ENCODE measurements at regions not wholly inside any gene's neighbourhood (a gene's known extent, or its start where the extent isn't known, plus 50 kb on each side); places are given as distances from the start of the nearest gene placed in this dataset.

DNA sequence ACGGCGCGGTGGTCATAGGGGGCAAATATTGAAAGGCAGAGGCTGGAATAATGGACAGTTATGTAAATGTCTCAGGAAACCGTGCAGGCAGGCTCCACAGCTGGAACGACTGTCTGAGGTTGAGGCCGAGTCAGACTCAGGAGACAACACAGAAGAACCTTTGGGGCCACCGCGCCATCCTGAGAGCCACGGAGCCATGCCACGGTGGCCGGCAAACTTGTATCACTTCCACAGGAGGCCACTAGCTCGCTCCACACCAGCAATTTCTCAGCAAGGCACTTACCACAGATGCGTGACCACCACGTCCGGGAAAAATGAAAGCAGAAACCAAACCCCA lies 156.7 kb upstream of the SALL3 start:
- no peak for TF ChIP-seq POLR2A (IDR thresholded peaks at IDR 0.05)
- TF ChIP-seq, protein P1, sequence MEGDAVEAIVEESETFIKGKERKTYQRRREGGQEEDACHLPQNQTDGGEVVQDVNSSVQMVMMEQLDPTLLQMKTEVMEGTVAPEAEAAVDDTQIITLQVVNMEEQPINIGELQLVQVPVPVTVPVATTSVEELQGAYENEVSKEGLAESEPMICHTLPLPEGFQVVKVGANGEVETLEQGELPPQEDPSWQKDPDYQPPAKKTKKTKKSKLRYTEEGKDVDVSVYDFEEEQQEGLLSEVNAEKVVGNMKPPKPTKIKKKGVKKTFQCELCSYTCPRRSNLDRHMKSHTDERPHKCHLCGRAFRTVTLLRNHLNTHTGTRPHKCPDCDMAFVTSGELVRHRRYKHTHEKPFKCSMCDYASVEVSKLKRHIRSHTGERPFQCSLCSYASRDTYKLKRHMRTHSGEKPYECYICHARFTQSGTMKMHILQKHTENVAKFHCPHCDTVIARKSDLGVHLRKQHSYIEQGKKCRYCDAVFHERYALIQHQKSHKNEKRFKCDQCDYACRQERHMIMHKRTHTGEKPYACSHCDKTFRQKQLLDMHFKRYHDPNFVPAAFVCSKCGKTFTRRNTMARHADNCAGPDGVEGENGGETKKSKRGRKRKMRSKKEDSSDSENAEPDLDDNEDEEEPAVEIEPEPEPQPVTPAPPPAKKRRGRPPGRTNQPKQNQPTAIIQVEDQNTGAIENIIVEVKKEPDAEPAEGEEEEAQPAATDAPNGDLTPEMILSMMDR (IDR thresholded peaks at IDR 0.05): no peak
